Loucy (cell line): ENCODE measurements at regions not wholly inside any gene's neighbourhood (a gene's known extent, or its start where the extent isn't known, plus 50 kb on each side); places are given as distances from the start of the nearest gene placed in this dataset.

Source experiments
- EZH2phosphoT487 ChIP-seq: fragments of 200-600 bp; IDR thresholded peaks from 2 replicates; pipeline ENCODE4 v1.6.1; 2018; ENCODE audit warnings: antibody characterized with exemption, mild to moderate bottlenecking, moderate library complexity, borderline replicate concordance
- TF ChIP-seq, protein P1 (sequence below): fragments of 200-600 bp; sonication (generic); conservative IDR thresholded peaks from 2 replicates; pipeline ENCODE4 v1.5.1; 2014; ENCODE audit warnings: mild to moderate bottlenecking, antibody characterized with exemption, low read length

DNA sequence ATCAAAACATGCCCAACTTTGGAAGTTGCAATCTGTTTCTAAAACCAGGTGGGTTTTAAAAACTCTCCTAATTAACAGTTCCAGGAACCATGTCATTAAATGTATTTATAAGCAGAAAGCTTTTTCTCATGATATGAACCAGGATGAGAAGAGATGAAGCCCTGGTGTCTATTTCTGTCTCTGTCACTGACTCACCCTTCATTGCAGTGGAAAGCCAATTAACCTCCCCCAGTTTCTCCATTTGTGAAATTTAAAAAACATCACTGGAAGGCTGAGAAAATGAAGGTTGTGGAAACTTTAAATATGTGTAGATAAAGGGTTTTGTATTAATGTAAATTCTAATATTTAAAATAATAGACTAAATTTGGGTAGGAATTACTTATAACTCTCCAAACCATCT lies 1088.0 kb downstream of the SORCS1 start:
- TF ChIP-seq, protein P1, sequence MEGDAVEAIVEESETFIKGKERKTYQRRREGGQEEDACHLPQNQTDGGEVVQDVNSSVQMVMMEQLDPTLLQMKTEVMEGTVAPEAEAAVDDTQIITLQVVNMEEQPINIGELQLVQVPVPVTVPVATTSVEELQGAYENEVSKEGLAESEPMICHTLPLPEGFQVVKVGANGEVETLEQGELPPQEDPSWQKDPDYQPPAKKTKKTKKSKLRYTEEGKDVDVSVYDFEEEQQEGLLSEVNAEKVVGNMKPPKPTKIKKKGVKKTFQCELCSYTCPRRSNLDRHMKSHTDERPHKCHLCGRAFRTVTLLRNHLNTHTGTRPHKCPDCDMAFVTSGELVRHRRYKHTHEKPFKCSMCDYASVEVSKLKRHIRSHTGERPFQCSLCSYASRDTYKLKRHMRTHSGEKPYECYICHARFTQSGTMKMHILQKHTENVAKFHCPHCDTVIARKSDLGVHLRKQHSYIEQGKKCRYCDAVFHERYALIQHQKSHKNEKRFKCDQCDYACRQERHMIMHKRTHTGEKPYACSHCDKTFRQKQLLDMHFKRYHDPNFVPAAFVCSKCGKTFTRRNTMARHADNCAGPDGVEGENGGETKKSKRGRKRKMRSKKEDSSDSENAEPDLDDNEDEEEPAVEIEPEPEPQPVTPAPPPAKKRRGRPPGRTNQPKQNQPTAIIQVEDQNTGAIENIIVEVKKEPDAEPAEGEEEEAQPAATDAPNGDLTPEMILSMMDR = no peak
- TF ChIP-seq EZH2phosphoT487 = no peak
